Renal cortex interstitium (tissue), 11 donors: ENCODE measurements at regions not wholly inside any gene's neighbourhood (a gene's known extent, or its start where the extent isn't known, plus 50 kb on each side); places are given as distances from the start of the nearest gene placed in this dataset.
"Not testable (repeated sequence)": the region's sequence is repeated elsewhere in the genome, so short reads cannot be mapped to it uniquely, and the experiment has no call there.

Experiments used
- DNase-seq, 11 donors: peaks; one replicate each; pipeline ENCODE4 v3.0.0-alpha.2; 2013; ENCODE audit warnings: low read depth in 9 of 11, low spot score in 4 of 11; ENCODE audit errors: extremely low read depth in 1 of 11

GRCh38 chr10:123392182-123392963, 238.2 kb downstream of the BUB3 start:
- peak in 2 of 11 donors; percentile 12 to 31 for DNase-seq

- DNase-seq: no peak
Observed at GRCh38 chr10:123393170-123393569, 239.0 kb downstream of the BUB3 start.

GRCh38 chr10:123394382-123394781, 240.2 kb downstream of the BUB3 start:
- no peak for DNase-seq

GRCh38 chr10:123395234-123395633, 241.0 kb downstream of the BUB3 start:
- not testable (repeated sequence) for DNase-seq

GRCh38 chr10:123395906-123396305, 241.7 kb downstream of the BUB3 start:
- no peak for DNase-seq

GRCh38 chr10:123398180-123398591, 244.0 kb downstream of the BUB3 start:
- no peak for DNase-seq

- DNase-seq: no peak
Observed at GRCh38 chr10:123398756-123399155, 244.6 kb downstream of the BUB3 start.

- no peak for DNase-seq
Observed at GRCh38 chr10:123399276-123399839, 245.2 kb downstream of the BUB3 start.

- no peak for DNase-seq
Observed at GRCh38 chr10:123402021-123402420, 247.8 kb downstream of the BUB3 start.

- DNase-seq: no peak
Observed at GRCh38 chr10:123402656-123403055, 248.5 kb downstream of the BUB3 start.

- DNase-seq: no peak
Observed at GRCh38 chr10:123404357-123404756, 250.2 kb downstream of the BUB3 start.

- no peak for DNase-seq
Observed at GRCh38 chr10:123408660-123409059, 254.5 kb downstream of the BUB3 start.

- DNase-seq: no peak
Observed at GRCh38 chr10:123409426-123409825, 255.2 kb downstream of the BUB3 start.

GRCh38 chr10:123409884-123410283, 255.7 kb downstream of the BUB3 start:
- DNase-seq: no peak

GRCh38 chr10:123413353-123413752, 252.8 kb upstream of the GPR26 start:
- no peak for DNase-seq

GRCh38 chr10:123415523-123415922, 250.6 kb upstream of the GPR26 start:
- no peak for DNase-seq

GRCh38 chr10:123417414-123417813, 248.7 kb upstream of the GPR26 start:
- no peak for DNase-seq

GRCh38 chr10:123421461-123421860, 244.7 kb upstream of the GPR26 start:
- no peak for DNase-seq

GRCh38 chr10:123422261-123422660, 243.9 kb upstream of the GPR26 start:
- DNase-seq: no peak

- no peak for DNase-seq
Observed at GRCh38 chr10:123424537-123424936, 241.6 kb upstream of the GPR26 start.

- no peak for DNase-seq
Observed at GRCh38 chr10:123425680-123426079, 240.5 kb upstream of the GPR26 start.
